HG03095 (cell line): ENCODE measurements at regions not wholly inside any gene's neighbourhood (a gene's known extent, or its start where the extent isn't known, plus 50 kb on each side); places are given as distances from the start of the nearest gene placed in this dataset.
"Not testable (repeated sequence)": the region's sequence is repeated elsewhere in the genome, so short reads cannot be mapped to it uniquely, and the experiment has no call there.

Source experiments
- ATAC-seq: cut with Tn5 transposase; IDR thresholded peaks from one replicate; pipeline ENCODE4 v1.9.1; 2021; ENCODE audit warnings: moderate library complexity; ENCODE audit not compliant: unreplicated experiment

GRCh38 chr4:38330321-38330720, 333.7 kb upstream of the KLF3 start:
- no peak for ATAC-seq

- no peak for ATAC-seq
These were observed 333.1 kb upstream of the KLF3 start for GRCh38 chr4:38330936-38331335.

GRCh38 chr4:38332699-38333098, 331.3 kb upstream of the KLF3 start:
- ATAC-seq: no peak

GRCh38 chr4:38333219-38333618, 330.8 kb upstream of the KLF3 start:
- ATAC-seq: no peak

- ATAC-seq: no peak
These were observed 329.2 kb upstream of the KLF3 start for GRCh38 chr4:38334791-38335190.

- not testable (repeated sequence) for ATAC-seq
These were observed 325.1 kb upstream of the KLF3 start for GRCh38 chr4:38338939-38339338.

GRCh38 chr4:38343608-38344007, 320.4 kb upstream of the KLF3 start:
- ATAC-seq: no peak

- no peak for ATAC-seq
These were observed 319.1 kb upstream of the KLF3 start for GRCh38 chr4:38344929-38345328.

GRCh38 chr4:38347251-38347650, 316.7 kb upstream of the KLF3 start:
- no peak for ATAC-seq

- no peak for ATAC-seq
These were observed 309.6 kb upstream of the KLF3 start for GRCh38 chr4:38354421-38354820.

- no peak for ATAC-seq
These were observed 309.1 kb upstream of the KLF3 start for GRCh38 chr4:38354872-38355271.

GRCh38 chr4:38356686-38357085, 307.3 kb upstream of the KLF3 start:
- ATAC-seq: no peak

- no peak for ATAC-seq
These were observed 306.5 kb upstream of the KLF3 start for GRCh38 chr4:38357546-38357945.

GRCh38 chr4:38359113-38359512, 304.9 kb upstream of the KLF3 start:
- no peak for ATAC-seq

GRCh38 chr4:38360201-38360600, 303.8 kb upstream of the KLF3 start:
- ATAC-seq: no peak

GRCh38 chr4:38364383-38364963, 299.5 kb upstream of the KLF3 start:
- no peak for ATAC-seq

GRCh38 chr4:38365261-38365660, 298.7 kb upstream of the KLF3 start:
- no peak for ATAC-seq

GRCh38 chr4:38365748-38366310, 298.2 kb upstream of the KLF3 start:
- ATAC-seq: no peak

- no peak for ATAC-seq
These were observed 297.5 kb upstream of the KLF3 start for GRCh38 chr4:38366456-38366855.

- no peak for ATAC-seq
These were observed 297.0 kb upstream of the KLF3 start for GRCh38 chr4:38366997-38367396.

- ATAC-seq: no peak
These were observed 296.3 kb upstream of the KLF3 start for GRCh38 chr4:38367642-38368174.

- no peak for ATAC-seq
These were observed 295.4 kb upstream of the KLF3 start for GRCh38 chr4:38368613-38369012.

- no peak for ATAC-seq
These were observed 292.6 kb upstream of the KLF3 start for GRCh38 chr4:38371391-38371851.
